A673 (cell line): ENCODE measurements at regions not wholly inside any gene's neighbourhood (a gene's known extent, or its start where the extent isn't known, plus 50 kb on each side); places are given as distances from the start of the nearest gene placed in this dataset.

Experiments used
- EZH2 ChIP-seq: fragments of 200-600 bp; sonication (generic); IDR thresholded peaks from 2 replicates; pipeline ENCODE4 v1.6.1; 2017; ENCODE audit warnings: borderline replicate concordance, low read depth, mild to moderate bottlenecking, mixed read lengths, antibody characterized with exemption, low read length; ENCODE audit not compliant: poor library complexity, severe bottlenecking
- TF ChIP-seq, protein P1 (sequence below): fragments of 300-800, 200-600 bp; sonication (generic); conservative IDR thresholded peaks from 2 replicates; pipeline ENCODE4 v1.5.1; 2017; ENCODE audit warnings: low read depth, mild to moderate bottlenecking, antibody characterized with exemption, low read length, moderate library complexity, mixed read lengths

DNA sequence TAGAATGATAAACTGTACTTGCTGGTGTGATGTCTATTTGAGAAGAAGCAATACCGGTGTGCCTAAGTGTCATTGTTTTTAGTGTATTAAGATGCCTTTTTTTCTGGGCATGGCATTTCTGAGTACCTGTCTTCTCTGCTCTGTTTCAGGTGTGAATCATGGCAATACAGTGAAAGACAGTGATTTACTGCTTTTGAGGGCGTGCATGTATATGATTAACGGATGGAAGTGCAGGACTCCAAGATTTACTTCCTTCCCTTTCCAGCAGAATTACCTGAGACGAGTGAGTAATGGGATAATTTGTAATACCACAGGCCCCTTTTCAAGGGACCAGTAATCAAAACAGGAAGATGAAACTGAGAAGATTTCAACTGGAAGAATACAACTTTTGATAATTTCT is 315.8 kb downstream of the SOX4 start:
- TF ChIP-seq, protein P1, sequence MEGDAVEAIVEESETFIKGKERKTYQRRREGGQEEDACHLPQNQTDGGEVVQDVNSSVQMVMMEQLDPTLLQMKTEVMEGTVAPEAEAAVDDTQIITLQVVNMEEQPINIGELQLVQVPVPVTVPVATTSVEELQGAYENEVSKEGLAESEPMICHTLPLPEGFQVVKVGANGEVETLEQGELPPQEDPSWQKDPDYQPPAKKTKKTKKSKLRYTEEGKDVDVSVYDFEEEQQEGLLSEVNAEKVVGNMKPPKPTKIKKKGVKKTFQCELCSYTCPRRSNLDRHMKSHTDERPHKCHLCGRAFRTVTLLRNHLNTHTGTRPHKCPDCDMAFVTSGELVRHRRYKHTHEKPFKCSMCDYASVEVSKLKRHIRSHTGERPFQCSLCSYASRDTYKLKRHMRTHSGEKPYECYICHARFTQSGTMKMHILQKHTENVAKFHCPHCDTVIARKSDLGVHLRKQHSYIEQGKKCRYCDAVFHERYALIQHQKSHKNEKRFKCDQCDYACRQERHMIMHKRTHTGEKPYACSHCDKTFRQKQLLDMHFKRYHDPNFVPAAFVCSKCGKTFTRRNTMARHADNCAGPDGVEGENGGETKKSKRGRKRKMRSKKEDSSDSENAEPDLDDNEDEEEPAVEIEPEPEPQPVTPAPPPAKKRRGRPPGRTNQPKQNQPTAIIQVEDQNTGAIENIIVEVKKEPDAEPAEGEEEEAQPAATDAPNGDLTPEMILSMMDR: no peak
- no peak for TF ChIP-seq EZH2
